Loucy (cell line): ENCODE measurements at regions not wholly inside any gene's neighbourhood (a gene's known extent, or its start where the extent isn't known, plus 50 kb on each side); places are given as distances from the start of the nearest gene placed in this dataset.

ENCODE experiments used
- H2AFZ ChIP-seq: fragments of 200-600 bp; sonication (generic); 2 replicates; pipeline ENCODE4 v1.6.0; 2016; ENCODE audit warnings: antibody characterized with exemption, mild to moderate bottlenecking, low read length, moderate library complexity
- H3F3A ChIP-seq: fragments of 200-600 bp; 2 replicates; pipeline ENCODE4 v1.6.0; 2016; ENCODE audit warnings: antibody characterized with exemption, low read depth, mild to moderate bottlenecking
- H3K27me3 ChIP-seq: fragments of 200-600 bp; sonication (generic); 2 replicates; pipeline ENCODE4 v1.6.1; 2014; ENCODE audit warnings: low read length, mild to moderate bottlenecking; ENCODE audit not compliant: insufficient read depth, poor library complexity, severe bottlenecking
- H3K36me3 ChIP-seq: fragments of 200-600 bp; sonication (generic); 2 replicates; pipeline ENCODE4 v1.6.1; 2016; ENCODE audit warnings: low read length; ENCODE audit not compliant: insufficient read depth
- H3K4me1 ChIP-seq: fragments of 200-600 bp; sonication (generic); 2 replicates; pipeline ENCODE4 v1.5.1; 2014; ENCODE audit warnings: low read length, mild to moderate bottlenecking; ENCODE audit not compliant: insufficient read depth, poor library complexity, severe bottlenecking
- H3K4me2 ChIP-seq: fragments of 200-600 bp; sonication (generic); 2 replicates; pipeline ENCODE4 v1.6.0; 2014; ENCODE audit warnings: antibody characterized with exemption, low read length, low read depth, mild to moderate bottlenecking; ENCODE audit not compliant: poor library complexity, severe bottlenecking
- H3K4me3 ChIP-seq: fragments of 200-600 bp; sonication (generic); 2 replicates; pipeline ENCODE4 v1.5.1; 2014; ENCODE audit warnings: low read length, mild to moderate bottlenecking, mixed read lengths; ENCODE audit not compliant: poor library complexity, severe bottlenecking
- H3K79me2 ChIP-seq: fragments of 200-600 bp; sonication (generic); 2 replicates; pipeline ENCODE4 v1.6.1; 2014; ENCODE audit warnings: low read length; ENCODE audit not compliant: insufficient read depth
- H3K9ac ChIP-seq: fragments of 200-600 bp; sonication (generic); 2 replicates; pipeline ENCODE4 v1.6.0; 2014; ENCODE audit warnings: mild to moderate bottlenecking, low read depth, low read length, moderate library complexity; ENCODE audit not compliant: poor library complexity, severe bottlenecking
- H3K9me2 ChIP-seq: fragments of 200-600 bp; sonication (generic); replicated peaks from 2 replicates; pipeline ENCODE4 v1.6.1; 2016; ENCODE audit warnings: low read depth, low read length, mixed read lengths
- H3K9me3 ChIP-seq: fragments of 200-600 bp; sonication (generic); 2 replicates; pipeline ENCODE4 v1.6.1; 2014; ENCODE audit warnings: mild to moderate bottlenecking, antibody characterized with exemption, low read length, low read depth; ENCODE audit not compliant: insufficient read depth
- H4K20me1 ChIP-seq: fragments of 200-600 bp; sonication (generic); 2 replicates; pipeline ENCODE4 v1.6.0; 2014; ENCODE audit warnings: antibody characterized with exemption, low read length, mild to moderate bottlenecking; ENCODE audit not compliant: insufficient read depth, poor library complexity, severe bottlenecking
- EZH2phosphoT487 ChIP-seq: fragments of 200-600 bp; IDR thresholded peaks from 2 replicates; pipeline ENCODE4 v1.6.1; 2018; ENCODE audit warnings: antibody characterized with exemption, mild to moderate bottlenecking, moderate library complexity, borderline replicate concordance
- TF ChIP-seq, protein P1 (sequence below): fragments of 200-600 bp; sonication (generic); conservative IDR thresholded peaks from 2 replicates; pipeline ENCODE4 v1.5.1; 2014; ENCODE audit warnings: mild to moderate bottlenecking, antibody characterized with exemption, low read length

DNA sequence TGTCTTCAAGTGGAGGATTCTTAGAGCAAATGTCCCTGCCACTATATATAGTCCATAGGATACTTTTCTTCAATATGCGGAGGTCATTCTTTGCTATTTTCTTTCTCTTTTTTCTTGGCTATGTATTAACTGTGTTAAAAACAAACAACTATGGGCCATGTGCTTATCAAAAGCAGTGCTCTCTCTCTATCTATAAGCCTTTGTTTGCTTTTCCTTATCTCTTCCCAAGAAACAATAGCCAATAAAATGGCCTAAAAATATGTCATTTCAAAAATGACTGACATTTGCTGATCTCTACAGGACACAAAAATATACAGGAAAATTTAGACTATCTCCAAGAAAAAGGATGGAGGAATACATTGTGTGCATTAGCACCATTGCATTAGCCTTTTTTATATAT, 212.1 kb downstream of the MAF start:
- no peak overlapping the region for H3K4me2 ChIP-seq
- no peaks in the 10 kb centered on the region for H3F3A ChIP-seq
- peaks cover 27% of the 10 kb centered on the region for H3K4me1 ChIP-seq
- no peaks in the 10 kb centered on the region for H3K27me3 ChIP-seq
- TF ChIP-seq, protein P1, sequence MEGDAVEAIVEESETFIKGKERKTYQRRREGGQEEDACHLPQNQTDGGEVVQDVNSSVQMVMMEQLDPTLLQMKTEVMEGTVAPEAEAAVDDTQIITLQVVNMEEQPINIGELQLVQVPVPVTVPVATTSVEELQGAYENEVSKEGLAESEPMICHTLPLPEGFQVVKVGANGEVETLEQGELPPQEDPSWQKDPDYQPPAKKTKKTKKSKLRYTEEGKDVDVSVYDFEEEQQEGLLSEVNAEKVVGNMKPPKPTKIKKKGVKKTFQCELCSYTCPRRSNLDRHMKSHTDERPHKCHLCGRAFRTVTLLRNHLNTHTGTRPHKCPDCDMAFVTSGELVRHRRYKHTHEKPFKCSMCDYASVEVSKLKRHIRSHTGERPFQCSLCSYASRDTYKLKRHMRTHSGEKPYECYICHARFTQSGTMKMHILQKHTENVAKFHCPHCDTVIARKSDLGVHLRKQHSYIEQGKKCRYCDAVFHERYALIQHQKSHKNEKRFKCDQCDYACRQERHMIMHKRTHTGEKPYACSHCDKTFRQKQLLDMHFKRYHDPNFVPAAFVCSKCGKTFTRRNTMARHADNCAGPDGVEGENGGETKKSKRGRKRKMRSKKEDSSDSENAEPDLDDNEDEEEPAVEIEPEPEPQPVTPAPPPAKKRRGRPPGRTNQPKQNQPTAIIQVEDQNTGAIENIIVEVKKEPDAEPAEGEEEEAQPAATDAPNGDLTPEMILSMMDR = no peak
- TF ChIP-seq EZH2phosphoT487 = no peak
- no peak overlapping the region for H2AFZ ChIP-seq
- no peak overlapping the region for H3K4me3 ChIP-seq
- no peaks in the 10 kb centered on the region for H3K36me3 ChIP-seq
- H3K9ac ChIP-seq = no peak overlapping the region
- no peaks in the 10 kb centered on the region for H3K79me2 ChIP-seq
- H3K9me3 ChIP-seq = no peaks in the 10 kb centered on the region
- no peaks in the 10 kb centered on the region for H3K9me2 ChIP-seq
- no peaks in the 10 kb centered on the region for H4K20me1 ChIP-seq

DNA sequence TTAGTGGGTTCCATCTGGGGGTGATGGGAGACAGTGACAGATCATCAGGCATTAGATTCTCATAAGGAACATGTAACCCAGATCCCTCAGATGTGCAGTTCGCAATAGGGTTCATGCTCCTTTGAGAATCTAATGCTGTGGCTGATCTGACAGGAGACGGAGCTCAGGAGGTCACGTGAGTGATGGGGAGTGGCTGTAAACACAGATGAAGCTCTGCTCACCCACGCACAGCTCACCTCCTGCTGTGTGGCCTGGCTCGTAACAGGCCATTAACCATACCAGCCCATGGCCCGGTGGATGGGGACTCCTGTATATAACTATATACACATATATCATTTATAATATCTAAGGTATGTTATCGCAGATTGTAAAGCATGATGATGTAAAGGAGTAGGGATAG, 214.2 kb downstream of the MAF start:
- H3K4me3 ChIP-seq = no peak overlapping the region
- H2AFZ ChIP-seq = no peak overlapping the region
- H4K20me1 ChIP-seq = no peaks in the 10 kb centered on the region
- no peaks in the 10 kb centered on the region for H3K79me2 ChIP-seq
- H3K27me3 ChIP-seq = no peaks in the 10 kb centered on the region
- no peak overlapping the region for H3K9ac ChIP-seq
- no peaks in the 10 kb centered on the region for H3K36me3 ChIP-seq
- TF ChIP-seq, protein P1 = no peak
- TF ChIP-seq EZH2phosphoT487 = no peak
- H3K9me2 ChIP-seq = no peaks in the 10 kb centered on the region
- H3K9me3 ChIP-seq = no peaks in the 10 kb centered on the region
- H3K4me2 ChIP-seq = no peak overlapping the region
- H3K4me1 ChIP-seq = peaks cover 21% of the 10 kb centered on the region
- H3F3A ChIP-seq = no peaks in the 10 kb centered on the region

DNA sequence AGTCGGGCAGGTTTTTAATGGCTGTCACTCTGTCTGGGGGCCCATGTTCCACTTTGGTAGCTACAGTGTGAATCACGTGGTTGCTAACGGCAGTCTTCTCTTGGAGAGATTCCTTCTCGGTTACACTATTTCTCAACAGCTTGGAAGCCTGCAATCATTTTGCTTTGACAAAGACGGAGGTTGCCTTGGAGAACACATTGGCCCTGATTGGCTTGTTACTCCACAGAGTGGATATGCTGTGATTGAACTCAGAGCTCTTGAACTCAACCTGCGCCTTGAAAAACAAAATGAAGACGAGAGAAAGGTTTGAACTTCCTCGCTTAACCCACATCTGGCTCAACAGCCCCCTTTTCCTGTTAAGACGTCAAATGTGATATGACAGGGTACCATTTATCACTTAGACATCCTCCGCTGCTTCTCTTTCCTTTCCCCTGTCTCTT, 218.9 kb downstream of the MAF start:
- Histone ChIP-seq H3K4me2 (peak overlapping the region; percentile 71), H3K4me3 (no peak overlapping the region), H3F3A (no peaks in the 10 kb centered on the region), H3K9me3 (no peaks in the 10 kb centered on the region), H3K79me2 (no peaks in the 10 kb centered on the region), H3K9me2 (no peaks in the 10 kb centered on the region), H3K36me3 (no peaks in the 10 kb centered on the region), H3K9ac (no peak overlapping the region), H2AFZ (0 out of 2 replicates have a peak overlapping the region, but pooled peaks have one; percentile 8), H3K4me1 (peaks cover 26% of the 10 kb centered on the region), H3K27me3 (no peaks in the 10 kb centered on the region), H4K20me1 (no peaks in the 10 kb centered on the region)
- TF ChIP-seq EZH2phosphoT487 = no peak
- TF ChIP-seq, protein P1 = no peak
